Lower leg skin (tissue), 3 donors: ENCODE measurements at regions not wholly inside any gene's neighbourhood (a gene's known extent, or its start where the extent isn't known, plus 50 kb on each side); places are given as distances from the start of the nearest gene placed in this dataset.

ENCODE experiments used
- CTCF ChIP-seq, 3 donors: fragments of 450-650 bp; IDR thresholded peaks; one replicate each; pipeline ENCODE4 v1.5.1; 2016; ENCODE audit warnings: antibody characterized with exemption in 3 of 3, mild to moderate bottlenecking in 3 of 3, moderate library complexity in 2 of 3
- POLR2A ChIP-seq, 2 donors: fragments of 450-650 bp; IDR thresholded peaks; one replicate each; pipeline ENCODE4 v1.6.1; 2016 to 2017; ENCODE audit warnings: antibody characterized with exemption in 2 of 2, mild to moderate bottlenecking in 1 of 2, moderate library complexity in 1 of 2

DNA sequence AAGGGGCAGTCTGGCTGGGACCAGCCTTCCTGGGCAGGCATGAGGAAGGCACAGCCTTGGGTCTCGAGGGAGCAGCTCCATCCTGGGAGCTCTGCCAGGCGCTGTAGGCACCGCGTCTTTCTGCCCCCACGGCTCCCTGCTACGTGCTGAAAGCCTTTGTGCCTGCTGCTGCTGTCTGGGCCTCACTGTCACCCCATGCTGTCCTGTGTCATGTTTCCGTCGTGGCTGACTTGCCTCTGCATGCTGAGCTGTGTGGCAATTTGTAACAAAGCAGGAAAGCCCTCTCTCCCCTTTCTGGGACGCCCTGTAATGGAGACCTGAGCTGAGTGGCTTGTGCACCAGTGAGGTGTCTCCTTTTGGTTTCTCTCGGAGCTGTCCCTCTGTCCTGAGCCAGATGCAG is 152.5 kb downstream of the TSN start:
- no peak for TF ChIP-seq POLR2A (IDR thresholded peaks at IDR 0.05)
- no peak for TF ChIP-seq CTCF (IDR thresholded peaks at IDR 0.05)
